Testis (tissue), 2 donors: ENCODE measurements at regions not wholly inside any gene's neighbourhood (a gene's known extent, or its start where the extent isn't known, plus 50 kb on each side); places are given as distances from the start of the nearest gene placed in this dataset.

Experiments
- DNase-seq: peaks from one replicate; pipeline ENCODE4 v3.0.0-alpha.2; 2019
- H3K27ac ChIP-seq, 2 donors: fragments of 200-600 bp; sonication (generic); one replicate each; pipeline ENCODE4 v1.5.1; 2019
- H3K27me3 ChIP-seq: fragments of 200-600 bp; sonication (generic); one replicate; pipeline ENCODE4 v1.5.1; 2019
- H3K36me3 ChIP-seq: fragments of 200-600 bp; sonication (generic); one replicate; pipeline ENCODE4 v1.5.1; 2017; ENCODE audit warnings: low read depth; ENCODE audit errors: missing control alignments
- H3K4me1 ChIP-seq: fragments of 200-600 bp; sonication (generic); one replicate; pipeline ENCODE4 v1.5.1; 2019
- H3K4me3 ChIP-seq, 2 donors: fragments of 200-600 bp; sonication (generic); one replicate each; pipeline ENCODE4 v1.5.1; 2017 to 2019
- H3K9me3 ChIP-seq: fragments of 200-600 bp; sonication (generic); one replicate; pipeline ENCODE4 v1.5.1; 2017
- CTCF ChIP-seq, 3 experiments: fragments of 450-650 bp in 2 of 3; fragments of 200-600 bp in 1 of 3; sonication (generic) in 1 of 3; IDR thresholded peaks; one replicate each; pipeline ENCODE4 v1.5.1; 2016 to 2019; ENCODE audit warnings: antibody characterized with exemption in 3 of 3, mild to moderate bottlenecking in 2 of 3, moderate library complexity in 1 of 3
- POLR2A ChIP-seq: fragments of 450-650 bp; IDR thresholded peaks from one replicate; pipeline ENCODE4 v1.6.1; 2017; ENCODE audit warnings: antibody characterized with exemption, mild to moderate bottlenecking, moderate library complexity
- WGBS, 2 donors: methylation state at CpG; one replicate each; pipeline ENCODE4 v1.1.5; 2018; 5-methylcytosine and 5-hydroxymethylcytosine counted together
- intact Hi-C: fragments of 100-400 bp; cut with DNase I; formaldehyde crosslinking; loops from one replicate; pipeline ENCODE4 v1.15.1; 2023; ENCODE audit warnings: low total_unique reads

- Histone ChIP-seq H3K4me1 (no peaks in the 10 kb centered on the region), H3K4me3 (no peak overlapping the region), H3K27ac (no peak overlapping the region), H3K36me3 (no peaks in the 10 kb centered on the region), H3K9me3 (no peaks in the 10 kb centered on the region), H3K27me3 (no peaks in the 10 kb centered on the region)
- intact Hi-C loops: no loop called here
- no peak for TF ChIP-seq CTCF (IDR thresholded peaks at IDR 0.05)
- TF ChIP-seq POLR2A: no peak
- DNase-seq: no peak
These were observed 89.9 kb upstream of the EGLN3 start for GRCh38 chr14:34040766-34041165.

GRCh38 chr14:34039428-34040047 lies 88.7 kb upstream of the EGLN3 start:
- H3K4me3 ChIP-seq: no peak overlapping the region
- no peaks in the 10 kb centered on the region for H3K9me3 ChIP-seq
- H3K4me1 ChIP-seq: no peaks in the 10 kb centered on the region
- no peaks in the 10 kb centered on the region for H3K36me3 ChIP-seq
- WGBS, 2 donors: 80 to 89% methylated on average over 3 of the region's 3 CpGs
- no peaks in the 10 kb centered on the region for H3K27me3 ChIP-seq
- TF ChIP-seq CTCF (IDR thresholded peaks at IDR 0.05): no peak
- TF ChIP-seq POLR2A: no peak
- no peak overlapping the region for H3K27ac ChIP-seq
- no peak for DNase-seq
- intact Hi-C loops: no loop called here

DNA sequence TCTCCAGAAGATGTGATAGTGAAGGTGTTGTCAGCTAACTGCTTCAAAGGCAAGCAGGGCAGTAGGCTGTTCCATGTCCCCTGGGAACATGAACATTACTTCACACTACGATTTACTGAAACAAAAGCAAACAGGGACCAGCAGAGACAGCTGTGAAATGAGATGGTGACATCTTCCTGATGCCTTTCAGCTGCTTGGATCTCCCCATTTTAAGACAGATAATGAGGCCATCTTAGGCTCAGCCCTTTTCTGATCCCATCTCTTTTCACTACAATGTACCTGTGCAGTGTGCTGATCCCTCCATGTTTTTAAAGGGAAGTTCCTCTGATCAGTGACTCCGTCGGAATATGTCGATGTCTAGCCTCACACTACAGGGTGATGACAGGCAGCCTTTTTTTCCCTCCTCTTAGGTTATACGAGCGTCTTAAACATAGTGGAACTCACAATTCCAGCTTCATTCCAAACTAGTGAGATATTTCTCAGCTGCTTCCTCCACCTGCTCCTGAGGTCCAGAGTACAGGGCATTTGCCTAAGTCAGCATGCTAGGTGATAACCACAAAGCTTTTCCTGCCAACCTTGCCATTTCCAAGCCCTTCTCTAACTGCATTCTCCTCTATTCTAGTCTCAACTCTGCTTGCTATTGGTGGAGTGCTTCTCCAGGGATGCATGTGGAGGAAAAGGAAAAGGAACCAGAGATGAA lies 87.6 kb upstream of the EGLN3 start:
- TF ChIP-seq POLR2A (no peak), CTCF (IDR thresholded peaks at IDR 0.05) (no peak)
- H3K9me3 ChIP-seq: no peaks in the 10 kb centered on the region
- H3K4me3 ChIP-seq: no peak overlapping the region
- DNase-seq: no peak
- no peaks in the 10 kb centered on the region for H3K36me3 ChIP-seq
- no peaks in the 10 kb centered on the region for H3K27me3 ChIP-seq
- intact Hi-C loops: no loop called here
- no peaks in the 10 kb centered on the region for H3K4me1 ChIP-seq
- 91 to 97% methylated on average over 6 of the region's 6 CpGs for WGBS, 2 donors
- no peak overlapping the region for H3K27ac ChIP-seq

DNA sequence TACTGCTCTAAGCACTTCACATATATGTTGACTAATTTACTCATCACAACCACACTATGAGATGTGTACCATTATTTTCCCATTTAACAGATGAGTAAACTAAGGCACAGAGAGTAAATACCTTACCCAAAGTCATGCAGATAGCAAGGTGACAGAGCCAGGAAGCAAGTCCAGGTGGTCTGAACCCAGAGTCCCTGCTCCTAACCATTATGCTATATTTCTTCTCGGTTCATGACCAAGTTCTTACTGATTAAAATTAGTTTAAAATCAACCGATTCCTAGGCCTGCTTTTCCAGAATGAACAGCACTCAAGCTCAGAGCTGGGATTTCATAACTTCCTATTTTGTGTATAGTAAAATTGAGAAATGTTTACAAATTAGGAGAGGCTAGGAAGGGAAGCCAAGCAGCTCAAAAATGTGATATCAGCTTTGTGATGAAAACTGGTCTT lies 85.5 kb upstream of the EGLN3 start:
- H3K27ac ChIP-seq: no peak overlapping the region
- TF ChIP-seq CTCF (IDR thresholded peaks at IDR 0.05): no peak
- no peak for TF ChIP-seq POLR2A
- 94 to 97% methylated on average over 2 of the region's 2 CpGs for WGBS, 2 donors
- intact Hi-C loops: no loop called here
- H3K9me3 ChIP-seq: no peaks in the 10 kb centered on the region
- H3K4me3 ChIP-seq: no peak overlapping the region
- peaks cover 2% of the 10 kb centered on the region for H3K4me1 ChIP-seq
- no peaks in the 10 kb centered on the region for H3K36me3 ChIP-seq
- H3K27me3 ChIP-seq: no peaks in the 10 kb centered on the region
- no peak for DNase-seq

- WGBS, 2 donors: 92 to 100% methylated on average over 1 of the region's 1 CpG
- Histone ChIP-seq H3K4me3 (no peak overlapping the region), H3K4me1 (peaks cover 2% of the 10 kb centered on the region), H3K27ac (no peak overlapping the region), H3K9me3 (no peaks in the 10 kb centered on the region), H3K27me3 (no peaks in the 10 kb centered on the region), H3K36me3 (no peaks in the 10 kb centered on the region)
- intact Hi-C loops: no loop called here
- no peak for TF ChIP-seq CTCF (IDR thresholded peaks at IDR 0.05)
- TF ChIP-seq POLR2A: no peak
- no peak for DNase-seq
These were observed 85.0 kb upstream of the EGLN3 start for GRCh38 chr14:34035934-34036250.
